ENCODE measurements at regions not wholly inside any gene's neighbourhood (a gene's known extent, or its start where the extent isn't known, plus 50 kb on each side); places are given as distances from the start of the nearest gene placed in this dataset.
"Not testable (repeated sequence)": the region's sequence is repeated elsewhere in the genome, so short reads cannot be mapped to it uniquely, and the experiment has no call there.

DNA sequence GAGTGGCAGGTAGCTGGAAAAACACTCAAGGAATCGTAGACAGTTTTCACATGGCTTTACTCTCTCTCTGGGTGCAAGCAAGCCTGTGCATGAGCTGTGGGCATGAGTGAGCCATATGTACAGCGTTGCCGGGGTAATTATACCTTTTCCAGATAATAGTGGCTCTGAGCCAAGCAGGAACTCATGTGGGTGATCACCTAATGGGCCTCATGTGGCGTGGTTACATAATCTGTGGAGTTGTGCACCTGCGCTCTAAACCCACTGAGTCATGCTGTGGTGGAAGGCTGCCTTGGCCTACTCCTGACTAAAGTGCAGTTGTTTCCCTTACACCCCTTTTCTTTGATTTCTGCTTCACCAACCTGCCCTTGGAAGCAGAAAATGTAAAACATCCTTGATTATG, 1564.5 kb upstream of the PCDH10 start:
- TF ChIP-seq, protein P1, sequence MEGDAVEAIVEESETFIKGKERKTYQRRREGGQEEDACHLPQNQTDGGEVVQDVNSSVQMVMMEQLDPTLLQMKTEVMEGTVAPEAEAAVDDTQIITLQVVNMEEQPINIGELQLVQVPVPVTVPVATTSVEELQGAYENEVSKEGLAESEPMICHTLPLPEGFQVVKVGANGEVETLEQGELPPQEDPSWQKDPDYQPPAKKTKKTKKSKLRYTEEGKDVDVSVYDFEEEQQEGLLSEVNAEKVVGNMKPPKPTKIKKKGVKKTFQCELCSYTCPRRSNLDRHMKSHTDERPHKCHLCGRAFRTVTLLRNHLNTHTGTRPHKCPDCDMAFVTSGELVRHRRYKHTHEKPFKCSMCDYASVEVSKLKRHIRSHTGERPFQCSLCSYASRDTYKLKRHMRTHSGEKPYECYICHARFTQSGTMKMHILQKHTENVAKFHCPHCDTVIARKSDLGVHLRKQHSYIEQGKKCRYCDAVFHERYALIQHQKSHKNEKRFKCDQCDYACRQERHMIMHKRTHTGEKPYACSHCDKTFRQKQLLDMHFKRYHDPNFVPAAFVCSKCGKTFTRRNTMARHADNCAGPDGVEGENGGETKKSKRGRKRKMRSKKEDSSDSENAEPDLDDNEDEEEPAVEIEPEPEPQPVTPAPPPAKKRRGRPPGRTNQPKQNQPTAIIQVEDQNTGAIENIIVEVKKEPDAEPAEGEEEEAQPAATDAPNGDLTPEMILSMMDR (IDR thresholded peaks at IDR 0.05; ENCODE audit: insufficient read depth, low read depth, low read length) = no peak
- CTCF ChIA-PET = no interaction called here
- DNase-seq (ENCODE audit: low read depth) = no peak
- Histone ChIP-seq H3K4me3 (ENCODE audit: low read depth, low read length) (no peak overlapping the region), H3K27me3 (ENCODE audit: control insufficient read depth, insufficient read depth, low read length) (no peaks in the 10 kb centered on the region), H3K36me3 (ENCODE audit: control insufficient read depth, insufficient read depth, low read length) (no peaks in the 10 kb centered on the region)
- POLR2A ChIA-PET = no interaction called here

DNA sequence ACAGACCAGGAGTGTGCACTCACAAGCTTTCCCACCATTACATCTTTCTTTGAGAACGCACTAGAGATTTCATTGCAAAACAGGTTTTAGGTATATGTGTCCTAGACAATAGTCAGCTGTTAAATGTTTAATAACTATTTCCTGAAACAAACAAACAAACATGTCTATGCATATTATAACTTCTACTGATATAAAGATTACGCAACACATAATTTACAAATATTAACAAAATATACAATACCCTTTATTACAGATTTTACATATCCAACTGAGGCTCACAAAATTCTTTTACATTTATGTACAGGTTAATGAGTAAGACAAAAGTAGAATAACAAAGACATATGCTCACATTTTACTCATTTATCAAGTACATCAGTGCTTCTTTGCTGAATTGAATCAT, 1554.0 kb upstream of the PCDH10 start:
- ChIA-PET CTCF (no interaction called here), POLR2A (no interaction called here)

DNA sequence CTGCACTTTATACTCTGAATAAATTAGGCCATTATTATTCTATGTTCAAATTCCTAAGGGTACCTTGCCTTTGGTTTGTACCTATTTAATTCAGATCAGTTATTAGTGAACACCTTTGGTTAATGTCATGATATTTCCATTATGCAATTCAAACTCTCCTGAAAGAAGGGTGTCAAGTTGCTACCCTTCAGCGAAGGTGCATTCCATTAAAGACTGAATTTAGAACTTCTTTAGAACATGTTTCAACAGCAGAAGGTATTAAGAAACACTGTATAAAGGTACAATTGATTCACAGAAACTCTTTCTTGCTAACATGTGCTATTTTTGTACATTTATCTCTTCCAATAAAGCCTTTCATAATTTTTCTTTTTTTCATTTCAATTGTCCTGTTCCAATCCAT, 1545.4 kb upstream of the PCDH10 start:
- ChIA-PET POLR2A (no interaction called here), CTCF (interaction anchor here (0.8 kb wide), 1 partner anchor 730 kb away, joined by 3 read pairs; no protein-coding TSS in a partner anchor)
- TF ChIP-seq, protein P1 (IDR thresholded peaks at IDR 0.05; ENCODE audit: insufficient read depth, low read depth, low read length) = no peak
- no peaks in the 10 kb centered on the region for H3K36me3 ChIP-seq (ENCODE audit: control insufficient read depth, insufficient read depth, low read length)
- no peaks in the 10 kb centered on the region for H3K27me3 ChIP-seq (ENCODE audit: control insufficient read depth, insufficient read depth, low read length)
- DNase-seq (ENCODE audit: low read depth) = no peak
- H3K4me3 ChIP-seq (ENCODE audit: low read depth, low read length) = no peak overlapping the region

More for the DNA sequence above, 1554.0 kb upstream of the PCDH10 start:
- no peaks in the 10 kb centered on the region for H3K36me3 ChIP-seq (ENCODE audit: control insufficient read depth, insufficient read depth, low read length)
- no peak for DNase-seq (ENCODE audit: low read depth)
- TF ChIP-seq, protein P1 (IDR thresholded peaks at IDR 0.05; ENCODE audit: insufficient read depth, low read depth, low read length) = no peak
- H3K4me3 ChIP-seq (ENCODE audit: low read depth, low read length) = no peak overlapping the region
- no peaks in the 10 kb centered on the region for H3K27me3 ChIP-seq (ENCODE audit: control insufficient read depth, insufficient read depth, low read length)

DNA sequence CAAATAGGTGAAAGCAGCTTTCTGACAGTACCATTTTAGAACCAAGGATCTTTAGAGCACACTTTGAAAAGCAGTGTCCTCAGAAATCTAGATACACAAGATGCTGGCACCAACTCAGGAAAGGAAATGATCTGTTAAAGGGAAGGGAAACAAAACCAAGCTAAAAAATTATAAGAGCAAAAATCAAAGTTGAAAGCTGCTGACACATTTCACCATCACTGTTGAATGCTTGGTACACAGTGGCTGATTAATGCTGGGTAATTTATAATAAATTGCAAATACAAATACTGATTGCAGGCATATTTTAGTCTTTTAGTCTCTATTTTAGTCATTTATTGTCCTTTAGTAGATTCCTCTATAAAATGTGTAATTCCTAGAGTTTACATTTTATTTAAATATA, 1540.1 kb upstream of the PCDH10 start:
- CTCF ChIA-PET = no interaction called here
- TF ChIP-seq, protein P1 (IDR thresholded peaks at IDR 0.05; ENCODE audit: insufficient read depth, low read depth, low read length) = no peak
- H3K27me3 ChIP-seq (ENCODE audit: control insufficient read depth, insufficient read depth, low read length) = no peaks in the 10 kb centered on the region
- H3K4me3 ChIP-seq (ENCODE audit: low read depth, low read length) = no peak overlapping the region
- H3K36me3 ChIP-seq (ENCODE audit: control insufficient read depth, insufficient read depth, low read length) = no peaks in the 10 kb centered on the region
- no peak for DNase-seq (ENCODE audit: low read depth)
- POLR2A ChIA-PET = no interaction called here

DNA sequence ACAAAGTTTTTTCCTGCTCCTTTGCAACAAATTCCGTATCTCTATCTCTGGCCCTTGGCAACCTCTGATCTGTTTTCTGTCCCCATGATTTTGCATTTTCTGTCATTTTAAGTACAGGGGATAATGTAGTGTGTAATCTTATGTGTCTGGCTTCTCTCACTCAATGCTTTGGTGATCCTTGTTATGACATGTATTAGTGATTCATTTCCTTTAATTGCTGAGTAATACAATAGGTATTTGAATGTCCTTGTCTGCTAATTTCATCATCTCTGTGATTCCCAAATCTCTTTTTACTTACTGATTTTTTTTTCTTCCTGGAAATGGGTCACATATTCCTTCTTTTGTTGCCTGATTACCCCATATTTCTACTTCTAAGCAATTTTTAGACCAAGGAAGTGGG, 1538.6 kb upstream of the PCDH10 start:
- H3K27me3 ChIP-seq (ENCODE audit: control insufficient read depth, insufficient read depth, low read length); POLR2A ChIA-PET; CTCF ChIA-PET; H3K4me3 ChIP-seq (ENCODE audit: low read depth, low read length); H3K36me3 ChIP-seq (ENCODE audit: control insufficient read depth, insufficient read depth, low read length): not testable (repeated sequence)
- DNase-seq (ENCODE audit: low read depth) = peak; percentile 17

DNA sequence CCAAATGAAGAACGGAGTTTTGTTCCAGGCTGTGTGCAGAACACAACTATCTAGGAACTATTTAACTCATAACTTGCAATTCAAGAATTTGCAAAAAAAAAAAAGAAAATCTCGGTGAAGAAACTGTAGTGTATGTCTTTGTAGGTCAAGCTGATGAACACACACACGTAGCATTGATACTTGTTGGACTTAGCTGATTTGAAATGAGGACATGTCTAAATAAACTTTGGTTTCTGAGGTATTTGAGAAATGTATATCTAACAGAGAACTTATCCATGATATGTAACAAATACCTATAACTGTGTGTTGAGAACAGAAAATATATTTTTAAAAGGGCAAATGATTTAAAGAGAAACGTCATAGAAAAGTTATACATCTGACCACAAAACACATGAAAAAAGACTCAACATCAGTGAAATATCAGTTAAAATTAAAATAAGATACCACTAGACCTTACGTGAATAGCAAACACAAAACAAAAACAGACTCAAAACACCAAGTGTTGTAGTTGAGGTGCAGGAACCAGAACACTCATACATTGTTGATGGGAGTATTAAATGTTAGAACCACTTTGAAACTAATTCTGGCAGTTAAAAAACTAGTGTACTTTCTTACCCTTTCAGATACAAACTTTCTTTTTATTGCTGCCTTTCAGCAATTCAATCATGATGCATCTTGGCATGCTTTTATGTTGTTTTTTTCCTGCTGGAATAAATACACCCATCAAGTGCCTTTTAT, 1535.8 kb upstream of the PCDH10 start:
- Histone ChIP-seq H3K27me3 (ENCODE audit: control insufficient read depth, insufficient read depth, low read length) (no peaks in the 10 kb centered on the region), H3K4me3 (ENCODE audit: low read depth, low read length) (no peak overlapping the region), H3K36me3 (ENCODE audit: control insufficient read depth, insufficient read depth, low read length) (no peaks in the 10 kb centered on the region)
- ChIA-PET POLR2A (no interaction called here), CTCF (no interaction called here)
- TF ChIP-seq, protein P1 (IDR thresholded peaks at IDR 0.05; ENCODE audit: insufficient read depth, low read depth, low read length) = no peak
- DNase-seq (ENCODE audit: low read depth) = no peak
